ENCODE measurements at regions not wholly inside any gene's neighbourhood (a gene's known extent, or its start where the extent isn't known, plus 50 kb on each side); places are given as distances from the start of the nearest gene placed in this dataset.

GRCh38 chr20:21874921-21875320 is 169.5 kb downstream of the PAX1 start:
- TF ChIP-seq SPI1 (IDR thresholded peaks at IDR 0.05; ENCODE audit: borderline replicate concordance, low read depth) (no peak), GABPA (IDR thresholded peaks at IDR 0.05; ENCODE audit: low read depth) (no peak), CTCF (IDR thresholded peaks at IDR 0.05; ENCODE audit: insufficient read depth, low read length) (no peak), REST (IDR thresholded peaks at IDR 0.05; ENCODE audit: insufficient replicate concordance, low read depth) (no peak), POLR2AphosphoS5 (IDR thresholded peaks at IDR 0.05; ENCODE audit: low read depth) (no peak)
- DNase-seq (ENCODE audit: low read depth in 1 of 2, low spot score in 1 of 2) = no peak
- H3K4me3 ChIP-seq (replicated peaks; ENCODE audit: insufficient read depth, low read length) = no peak overlapping the region
- no peak overlapping the region for H3K27ac ChIP-seq (replicated peaks)
- H3K27me3 ChIP-seq (ENCODE audit: insufficient read depth, poor library complexity, severe bottlenecking) = no peaks in the 10 kb centered on the region

- TF ChIP-seq POLR2AphosphoS5 (IDR thresholded peaks at IDR 0.05; ENCODE audit: low read depth) = no peak
- TF ChIP-seq GABPA (IDR thresholded peaks at IDR 0.05; ENCODE audit: low read depth) = no peak
- no peak for TF ChIP-seq REST (IDR thresholded peaks at IDR 0.05; ENCODE audit: insufficient replicate concordance, low read depth)
- TF ChIP-seq CTCF (IDR thresholded peaks at IDR 0.05; ENCODE audit: insufficient read depth, low read length) = no peak
- TF ChIP-seq SPI1 (IDR thresholded peaks at IDR 0.05; ENCODE audit: borderline replicate concordance, low read depth) = no peak
- H3K27ac ChIP-seq (replicated peaks) = no peak overlapping the region
- H3K4me3 ChIP-seq (replicated peaks; ENCODE audit: insufficient read depth, low read length) = no peak overlapping the region
- no peak for DNase-seq (ENCODE audit: low read depth in 1 of 2, low spot score in 1 of 2)
- H3K27me3 ChIP-seq (ENCODE audit: insufficient read depth, poor library complexity, severe bottlenecking) = no peaks in the 10 kb centered on the region
Observed at GRCh38 chr20:21874127-21874526, 168.7 kb downstream of the PAX1 start.

GRCh38 chr20:21873291-21873690 is 167.8 kb downstream of the PAX1 start:
- Histone ChIP-seq H3K4me3 (replicated peaks; ENCODE audit: insufficient read depth, low read length) (no peak overlapping the region), H3K27me3 (ENCODE audit: insufficient read depth, poor library complexity, severe bottlenecking) (no peaks in the 10 kb centered on the region), H3K27ac (replicated peaks) (no peak overlapping the region)
- TF ChIP-seq REST (IDR thresholded peaks at IDR 0.05; ENCODE audit: insufficient replicate concordance, low read depth) (no peak), SPI1 (IDR thresholded peaks at IDR 0.05; ENCODE audit: borderline replicate concordance, low read depth) (no peak), GABPA (IDR thresholded peaks at IDR 0.05; ENCODE audit: low read depth) (no peak), POLR2AphosphoS5 (IDR thresholded peaks at IDR 0.05; ENCODE audit: low read depth) (no peak), CTCF (IDR thresholded peaks at IDR 0.05; ENCODE audit: insufficient read depth, low read length) (no peak)
- DNase-seq (ENCODE audit: low read depth in 1 of 2, low spot score in 1 of 2) = no peak

Data from HL-60 (cell line).